Astrocyte (in vitro differentiated cells and primary cell): ENCODE measurements at regions not wholly inside any gene's neighbourhood (a gene's known extent, or its start where the extent isn't known, plus 50 kb on each side); places are given as distances from the start of the nearest gene placed in this dataset.

Source experiments
- DNase-seq: peaks from one replicate; pipeline ENCODE4 v3.0.0-alpha.2; 2010; ENCODE audit warnings: low read depth
- FAIRE-seq: peaks from 2 replicates; lab custom pipeline; 2011; peaks lifted over from hg19 to GRCh38; lab: Jason Lieb, UNC
- H2AFZ ChIP-seq: 2 replicates; pipeline ENCODE4 v1.6.0; 2012; ENCODE audit warnings: low read depth, low read length, inconsistent platforms
- H3K27ac ChIP-seq: 2 replicates; pipeline ENCODE4 v1.5.1; 2011; ENCODE audit warnings: low read depth, low read length, inconsistent platforms
- H3K27me3 ChIP-seq: 2 replicates; pipeline ENCODE4 v1.6.0; 2011; ENCODE audit warnings: low read length, inconsistent platforms; ENCODE audit not compliant: insufficient read depth
- H3K36me3 ChIP-seq: 2 replicates; pipeline ENCODE4 v1.5.1; 2011; ENCODE audit warnings: low read length, inconsistent platforms; ENCODE audit not compliant: insufficient read depth
- H3K4me1 ChIP-seq: 2 replicates; pipeline ENCODE4 v1.5.1; 2011; ENCODE audit warnings: low read length, inconsistent platforms; ENCODE audit not compliant: insufficient read depth
- H3K4me2 ChIP-seq: 2 replicates; pipeline ENCODE4 v1.6.0; 2012; ENCODE audit warnings: low read length, inconsistent platforms
- H3K4me3 ChIP-seq: 2 replicates; pipeline ENCODE4 v1.5.1; 2011; ENCODE audit warnings: low read depth, mild to moderate bottlenecking, low read length, inconsistent platforms; ENCODE audit not compliant: insufficient read depth
- H3K79me2 ChIP-seq: 2 replicates; pipeline ENCODE4 v1.6.0; 2012; ENCODE audit warnings: mild to moderate bottlenecking, low read length, inconsistent platforms; ENCODE audit not compliant: insufficient read depth
- H3K9ac ChIP-seq: 2 replicates; pipeline ENCODE4 v1.6.0; 2012; ENCODE audit warnings: mild to moderate bottlenecking, low read length, inconsistent platforms
- H3K9me3 ChIP-seq: 2 replicates; pipeline ENCODE4 v1.5.1; 2012; ENCODE audit warnings: low read depth, mild to moderate bottlenecking, low read length, inconsistent platforms; ENCODE audit not compliant: insufficient read depth
- H4K20me1 ChIP-seq: 2 replicates; pipeline ENCODE4 v1.6.0; 2012; ENCODE audit warnings: low read length, inconsistent platforms; ENCODE audit not compliant: insufficient read depth
- H3K27ac Mint-ChIP-seq: one replicate; pipeline ENCODE4 v1.8.0; 2021; ENCODE audit warnings: mild to moderate bottlenecking, mixed read lengths; ENCODE audit not compliant: unreplicated experiment
- H3K27me3 Mint-ChIP-seq: one replicate; pipeline ENCODE4 v1.8.0; 2021; ENCODE audit warnings: low read depth, mixed read lengths; ENCODE audit not compliant: unreplicated experiment
- H3K36me3 Mint-ChIP-seq: one replicate; pipeline ENCODE4 v1.8.0; 2021; ENCODE audit warnings: low read depth, mixed read lengths; ENCODE audit not compliant: unreplicated experiment
- H3K4me1 Mint-ChIP-seq: one replicate; pipeline ENCODE4 v1.8.0; 2021; ENCODE audit warnings: low read depth, mixed read lengths; ENCODE audit not compliant: unreplicated experiment
- H3K4me3 Mint-ChIP-seq: one replicate; pipeline ENCODE4 v1.8.0; 2021; ENCODE audit warnings: mild to moderate bottlenecking, moderate library complexity, mixed read lengths; ENCODE audit not compliant: unreplicated experiment
- H3K9me3 Mint-ChIP-seq: one replicate; pipeline ENCODE4 v1.8.0; 2021; ENCODE audit warnings: mild to moderate bottlenecking, mixed read lengths; ENCODE audit not compliant: unreplicated experiment
- EZH2 ChIP-seq: IDR thresholded peaks from 2 replicates; pipeline ENCODE4 v1.6.1; 2012; ENCODE audit warnings: mild to moderate bottlenecking, low read length, inconsistent platforms; ENCODE audit not compliant: insufficient read depth
- TF ChIP-seq, protein P1 (sequence below): IDR thresholded peaks from 2 replicates; pipeline ENCODE4 v1.5.1; 2011; ENCODE audit warnings: low read depth, mild to moderate bottlenecking, inconsistent platforms, low read length, moderate library complexity; ENCODE audit not compliant: insufficient read depth

DNA sequence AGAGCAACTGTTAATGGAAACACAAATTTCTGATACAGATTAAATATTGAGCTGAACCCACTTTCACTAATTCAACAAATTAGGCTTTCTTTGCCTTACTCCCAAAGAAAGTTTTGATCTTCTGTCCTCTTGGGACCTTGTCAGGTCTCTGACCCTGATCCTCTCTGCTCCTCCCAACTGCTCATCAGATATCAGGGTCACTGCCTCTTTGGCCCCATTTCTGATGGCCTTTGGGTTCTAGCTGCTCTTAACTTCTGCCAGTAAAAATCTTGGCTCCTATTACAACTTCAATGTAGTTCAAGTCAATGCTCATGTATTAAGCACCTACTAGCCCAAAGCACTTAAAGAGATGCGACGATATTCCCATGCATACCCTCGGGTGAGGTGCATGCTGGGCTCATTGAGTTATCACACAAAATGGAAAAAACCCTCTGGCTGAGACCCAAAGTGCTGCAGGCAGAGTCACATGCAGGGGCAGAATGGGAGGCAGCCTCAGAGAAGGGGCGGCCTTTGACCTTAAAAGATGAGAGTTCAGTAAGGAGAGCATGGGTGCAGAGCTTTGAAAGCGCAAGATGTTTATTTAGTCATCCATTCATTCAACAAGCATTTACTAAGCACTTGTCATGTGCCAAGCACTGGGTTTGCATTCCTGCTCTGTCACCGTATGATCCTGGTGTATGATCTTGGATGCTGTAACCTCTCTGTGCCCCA, 183.4 kb downstream of the USP12 start:
- no peak overlapping the region for H2AFZ ChIP-seq
- no peaks in the 10 kb centered on the region for H3K27me3 ChIP-seq
- TF ChIP-seq, protein P1, sequence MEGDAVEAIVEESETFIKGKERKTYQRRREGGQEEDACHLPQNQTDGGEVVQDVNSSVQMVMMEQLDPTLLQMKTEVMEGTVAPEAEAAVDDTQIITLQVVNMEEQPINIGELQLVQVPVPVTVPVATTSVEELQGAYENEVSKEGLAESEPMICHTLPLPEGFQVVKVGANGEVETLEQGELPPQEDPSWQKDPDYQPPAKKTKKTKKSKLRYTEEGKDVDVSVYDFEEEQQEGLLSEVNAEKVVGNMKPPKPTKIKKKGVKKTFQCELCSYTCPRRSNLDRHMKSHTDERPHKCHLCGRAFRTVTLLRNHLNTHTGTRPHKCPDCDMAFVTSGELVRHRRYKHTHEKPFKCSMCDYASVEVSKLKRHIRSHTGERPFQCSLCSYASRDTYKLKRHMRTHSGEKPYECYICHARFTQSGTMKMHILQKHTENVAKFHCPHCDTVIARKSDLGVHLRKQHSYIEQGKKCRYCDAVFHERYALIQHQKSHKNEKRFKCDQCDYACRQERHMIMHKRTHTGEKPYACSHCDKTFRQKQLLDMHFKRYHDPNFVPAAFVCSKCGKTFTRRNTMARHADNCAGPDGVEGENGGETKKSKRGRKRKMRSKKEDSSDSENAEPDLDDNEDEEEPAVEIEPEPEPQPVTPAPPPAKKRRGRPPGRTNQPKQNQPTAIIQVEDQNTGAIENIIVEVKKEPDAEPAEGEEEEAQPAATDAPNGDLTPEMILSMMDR, result no peak
- no peak for TF ChIP-seq EZH2
- peaks cover 1% of the 10 kb centered on the region for H3K4me1 ChIP-seq
- no peaks in the 10 kb centered on the region for H3K36me3 ChIP-seq
- Mint-ChIP-seq H3K27ac (no peak overlapping the region), H3K4me1 (peaks cover 7% of the 10 kb centered on the region), H3K9me3 (no peaks in the 10 kb centered on the region), H3K36me3 (peaks cover 2% of the 10 kb centered on the region), H3K4me3 (no peak overlapping the region), H3K27me3 (peaks cover 19% of the 10 kb centered on the region)
- no peaks in the 10 kb centered on the region for H3K9me3 ChIP-seq
- no peaks in the 10 kb centered on the region for H4K20me1 ChIP-seq
- H3K27ac ChIP-seq, result no peak overlapping the region
- H3K4me3 ChIP-seq, result no peak overlapping the region
- no peaks in the 10 kb centered on the region for H3K79me2 ChIP-seq
- no peak for FAIRE-seq
- no peak overlapping the region for H3K4me2 ChIP-seq
- H3K9ac ChIP-seq, result no peak overlapping the region
- DNase-seq, result no peak

DNA sequence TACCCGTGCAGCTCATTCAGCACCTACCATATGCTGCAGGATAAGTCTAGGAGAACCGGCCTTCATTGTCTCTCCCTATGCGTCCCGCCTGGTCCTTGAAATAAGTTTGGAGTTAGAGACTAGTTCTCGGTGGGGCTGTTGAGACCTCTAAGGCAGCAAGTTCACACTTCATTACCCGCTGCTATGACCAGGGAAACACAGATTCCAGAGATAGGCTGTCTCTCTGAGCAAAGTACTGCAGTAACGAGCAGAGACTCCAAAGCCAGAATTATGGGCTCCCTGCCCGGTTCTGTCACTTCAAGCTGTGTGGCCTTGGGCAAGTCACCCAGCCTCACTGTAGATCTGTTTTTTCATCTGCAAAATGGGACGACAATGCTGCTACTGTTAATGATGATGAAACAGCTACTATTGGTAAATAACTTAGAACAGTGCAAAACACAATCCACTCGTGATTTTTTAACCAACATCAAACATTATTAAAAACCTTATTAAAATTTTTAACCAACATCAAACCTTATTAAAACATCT, 184.1 kb downstream of the USP12 start:
- no peak for FAIRE-seq

More for the DNA sequence above, 184.1 kb downstream of the USP12 start:
- Histone ChIP-seq H2AFZ (no peak overlapping the region), H3K79me2 (no peaks in the 10 kb centered on the region), H3K36me3 (no peaks in the 10 kb centered on the region), H3K4me3 (no peak overlapping the region), H3K9ac (no peak overlapping the region), H3K27me3 (no peaks in the 10 kb centered on the region), H3K9me3 (no peaks in the 10 kb centered on the region), H3K4me2 (no peak overlapping the region), H3K27ac (no peak overlapping the region), H3K4me1 (peaks cover 5% of the 10 kb centered on the region), H4K20me1 (no peaks in the 10 kb centered on the region)
- DNase-seq, result no peak
- H3K9me3 Mint-ChIP-seq, result no peaks in the 10 kb centered on the region
- H3K4me1 Mint-ChIP-seq, result peaks cover 10% of the 10 kb centered on the region
- no peak overlapping the region for H3K4me3 Mint-ChIP-seq
- TF ChIP-seq, protein P1, result no peak
- TF ChIP-seq EZH2, result no peak
- no peak overlapping the region for H3K27ac Mint-ChIP-seq
- peaks cover 2% of the 10 kb centered on the region for H3K36me3 Mint-ChIP-seq
- peaks cover 19% of the 10 kb centered on the region for H3K27me3 Mint-ChIP-seq
